HG02970 (cell line): ENCODE measurements at regions not wholly inside any gene's neighbourhood (a gene's known extent, or its start where the extent isn't known, plus 50 kb on each side); places are given as distances from the start of the nearest gene placed in this dataset.

ENCODE experiments used
- ATAC-seq: cut with Tn5 transposase; IDR thresholded peaks from one replicate; pipeline ENCODE4 v1.9.1; 2021; ENCODE audit warnings: mild to moderate bottlenecking, moderate library complexity, moderate number of reproducible peaks; ENCODE audit not compliant: unreplicated experiment, low FRiP score

GRCh38 chr13:73693215-73693614 is 441.0 kb downstream of the KLF12 start:
- ATAC-seq: no peak

- ATAC-seq: no peak
Measured at GRCh38 chr13:73691891-73692290, 442.3 kb downstream of the KLF12 start.

- ATAC-seq: no peak
Measured at GRCh38 chr13:73687929-73688328, 446.3 kb downstream of the KLF12 start.

GRCh38 chr13:73687087-73687486 is 447.1 kb downstream of the KLF12 start:
- no peak for ATAC-seq

- ATAC-seq: no peak
Measured at GRCh38 chr13:73684750-73685149, 449.5 kb downstream of the KLF12 start.

DNA sequence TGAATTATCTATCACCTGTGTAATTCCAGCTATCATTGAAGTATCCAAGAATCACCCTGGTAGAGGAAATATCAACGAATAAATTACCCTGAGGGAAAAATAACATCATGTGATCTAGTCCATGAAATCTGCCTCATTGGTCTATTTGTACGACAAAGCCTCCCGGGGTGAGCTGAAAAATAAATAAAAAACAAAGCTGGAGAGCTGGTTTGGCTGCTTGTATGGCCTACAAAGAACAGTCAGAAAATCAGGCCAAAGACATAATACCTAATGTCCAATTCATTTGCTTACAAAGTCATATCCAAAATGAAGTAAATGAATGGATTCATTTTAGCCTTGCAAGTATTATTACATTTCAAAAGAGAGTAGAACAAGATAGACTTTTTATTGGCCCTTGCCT is 449.9 kb downstream of the KLF12 start:
- no peak for ATAC-seq

- ATAC-seq: no peak
Measured at GRCh38 chr13:73683746-73684145, 450.5 kb downstream of the KLF12 start.

DNA sequence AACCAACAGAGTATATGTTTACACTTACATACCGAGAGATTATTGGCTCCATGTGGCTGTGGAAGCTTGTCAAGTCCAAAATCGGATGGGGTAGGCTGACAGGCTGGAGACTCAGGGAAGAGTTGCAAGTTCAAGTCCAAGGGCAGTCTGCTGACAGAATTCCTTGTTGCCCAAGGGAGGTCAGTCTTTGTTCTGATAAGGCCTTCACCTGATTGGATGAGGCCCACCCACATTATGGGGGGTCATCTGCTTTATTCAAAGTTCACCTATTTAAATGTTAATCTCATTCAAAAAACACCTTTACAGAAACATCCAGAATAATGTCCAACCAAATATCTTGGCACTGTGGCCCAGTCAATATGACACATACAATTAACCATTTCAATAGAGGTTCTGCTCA is 452.4 kb downstream of the KLF12 start:
- ATAC-seq: no peak

DNA sequence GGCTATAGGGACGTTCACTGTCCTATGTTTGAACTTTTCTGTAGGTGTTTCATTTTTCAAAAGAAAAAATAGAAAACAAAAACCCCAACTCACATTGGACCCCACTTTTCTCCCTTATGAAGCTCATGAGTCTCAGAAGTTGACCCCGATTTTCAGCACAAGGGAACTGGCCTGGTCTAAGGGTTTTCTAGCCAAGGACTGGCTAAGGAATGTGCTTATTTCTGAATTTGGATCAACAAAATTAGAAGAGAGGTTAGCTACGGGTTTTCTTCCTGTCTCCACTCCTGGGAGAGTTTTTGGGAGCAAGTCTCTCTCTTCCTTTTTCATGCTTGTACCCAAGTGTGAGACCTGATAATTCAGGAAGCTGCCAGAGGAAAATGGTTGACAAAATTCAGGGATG is 453.2 kb downstream of the KLF12 start:
- ATAC-seq: no peak

DNA sequence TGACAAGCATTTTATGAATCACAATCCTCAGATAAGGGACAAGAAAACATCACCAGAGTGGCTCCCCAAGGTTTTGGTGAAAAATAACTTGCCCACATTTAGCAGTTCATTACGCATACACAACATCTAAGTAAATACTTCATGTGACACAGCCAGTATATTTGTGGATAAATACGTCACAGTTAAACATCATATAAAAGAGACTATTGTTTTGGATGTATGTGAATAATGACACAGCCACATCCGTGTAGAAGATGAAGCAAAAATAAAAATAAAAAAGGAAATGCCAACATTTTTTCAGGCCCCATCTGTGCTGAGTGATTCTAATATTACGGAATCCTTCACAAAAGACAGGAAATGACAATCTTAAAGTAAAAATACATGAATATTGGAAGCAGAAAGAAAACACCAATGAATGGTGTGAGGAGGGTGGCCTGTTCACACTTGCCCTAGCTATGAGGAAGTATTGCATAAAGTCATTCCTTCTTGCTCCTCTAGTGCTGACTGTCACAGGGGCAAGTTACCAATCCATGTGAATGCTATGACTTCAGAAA is 457.1 kb downstream of the KLF12 start:
- ATAC-seq: no peak

DNA sequence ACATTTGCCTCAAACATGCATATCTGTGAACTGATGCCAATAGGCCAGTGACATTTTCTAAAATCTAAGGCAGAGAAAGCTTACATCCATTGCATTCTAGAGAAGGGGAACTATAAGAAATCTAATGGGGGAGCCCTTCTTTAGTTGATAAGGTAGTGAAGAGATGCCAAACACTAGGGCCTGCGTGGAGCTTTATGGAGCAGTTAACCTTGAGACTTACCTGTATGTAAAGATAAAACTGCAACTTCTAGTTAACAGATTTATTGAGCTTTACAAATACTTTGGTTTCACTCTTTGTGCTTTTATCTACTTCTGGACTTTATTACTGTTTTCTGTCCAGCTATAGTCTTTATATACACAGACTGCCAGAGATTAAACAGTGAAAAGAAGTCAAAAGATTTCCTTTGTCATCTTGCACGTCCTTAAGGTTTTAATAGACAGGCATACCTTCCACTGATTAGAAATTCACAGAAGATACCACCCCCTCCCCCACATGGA is 457.6 kb downstream of the KLF12 start:
- ATAC-seq: no peak

GRCh38 chr13:73675821-73676220 is 458.4 kb downstream of the KLF12 start:
- ATAC-seq: no peak

- ATAC-seq: no peak
Measured at GRCh38 chr13:73674570-73674969, 459.6 kb downstream of the KLF12 start.

- no peak for ATAC-seq
Measured at GRCh38 chr13:73673931-73674330, 460.3 kb downstream of the KLF12 start.

DNA sequence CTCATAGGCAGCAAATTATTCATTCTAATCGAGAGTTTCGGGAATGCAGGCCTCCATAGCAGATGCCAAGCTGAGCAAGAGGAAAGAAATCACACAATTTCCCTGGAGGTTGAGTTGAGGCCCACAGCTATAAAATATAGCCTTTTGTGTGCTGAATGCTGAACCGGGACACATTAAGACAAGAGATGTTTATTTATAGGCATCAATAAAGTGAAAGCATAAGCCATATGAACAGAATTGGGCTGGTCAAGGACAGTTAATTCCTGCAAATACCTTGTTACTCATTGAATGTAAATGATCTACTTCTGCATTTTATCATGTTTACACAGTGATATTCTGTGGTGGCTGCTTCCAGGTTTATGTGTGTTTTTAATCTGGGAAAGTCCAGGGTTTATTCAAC is 461.7 kb downstream of the KLF12 start:
- ATAC-seq: no peak

DNA sequence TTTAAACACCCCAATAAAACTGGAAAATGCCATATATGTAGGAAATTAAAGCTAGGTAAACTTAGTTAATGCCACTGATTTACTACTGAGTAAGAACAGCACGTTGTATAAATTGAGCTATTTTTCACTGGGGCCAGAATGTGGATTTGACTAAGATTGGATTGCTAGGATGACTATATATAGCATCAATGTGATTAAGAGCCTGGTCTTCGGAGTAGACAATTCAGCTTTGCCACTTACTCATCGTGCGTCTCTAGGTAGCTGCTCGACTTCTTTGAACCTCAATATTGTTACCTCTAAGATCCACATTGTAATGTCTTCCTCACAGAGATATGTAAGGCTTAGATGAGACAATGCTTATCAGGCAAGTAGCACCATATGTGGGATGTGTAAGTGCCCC is 462.5 kb downstream of the KLF12 start:
- ATAC-seq: no peak

DNA sequence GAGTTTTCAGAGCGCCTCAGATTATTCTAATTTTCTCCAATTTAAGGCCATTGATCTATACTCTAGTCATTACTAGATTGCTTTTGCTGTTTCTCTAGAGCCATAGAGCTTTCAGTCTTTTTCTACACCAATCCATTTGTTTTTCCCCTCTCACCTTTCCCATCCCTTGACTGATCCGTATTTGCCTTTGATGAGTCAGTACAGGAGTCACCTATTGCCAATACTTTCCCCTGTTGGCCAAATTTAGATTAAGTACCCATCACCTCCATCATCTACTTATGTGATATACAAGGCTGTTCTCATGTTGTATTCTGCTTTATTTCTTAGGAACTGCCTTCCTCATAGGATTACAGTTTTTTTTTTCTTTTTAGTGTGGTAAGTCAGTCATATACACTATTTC is 463.2 kb downstream of the KLF12 start:
- ATAC-seq: no peak

DNA sequence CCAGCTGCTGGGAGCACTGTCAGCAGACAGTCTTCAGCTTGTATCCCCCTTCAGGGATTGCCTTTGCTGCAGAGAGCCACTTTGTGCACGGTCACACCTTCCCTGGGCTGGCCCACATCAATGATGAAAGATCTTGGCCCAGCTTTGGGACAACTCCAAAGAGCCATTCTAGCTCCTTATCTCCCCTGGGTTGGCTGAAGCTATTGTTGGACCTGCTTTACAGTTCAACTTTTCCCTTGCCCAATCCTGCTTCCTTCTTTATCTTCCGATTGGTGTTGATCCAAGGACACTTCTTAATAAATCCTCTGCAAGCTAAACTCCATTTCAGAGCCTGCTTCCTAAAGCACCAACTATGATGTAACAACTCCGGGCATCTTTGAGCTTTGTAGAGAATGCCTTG is 466.4 kb downstream of the KLF12 start:
- no peak for ATAC-seq

GRCh38 chr13:73665261-73665660 is 468.9 kb downstream of the KLF12 start:
- no peak for ATAC-seq

DNA sequence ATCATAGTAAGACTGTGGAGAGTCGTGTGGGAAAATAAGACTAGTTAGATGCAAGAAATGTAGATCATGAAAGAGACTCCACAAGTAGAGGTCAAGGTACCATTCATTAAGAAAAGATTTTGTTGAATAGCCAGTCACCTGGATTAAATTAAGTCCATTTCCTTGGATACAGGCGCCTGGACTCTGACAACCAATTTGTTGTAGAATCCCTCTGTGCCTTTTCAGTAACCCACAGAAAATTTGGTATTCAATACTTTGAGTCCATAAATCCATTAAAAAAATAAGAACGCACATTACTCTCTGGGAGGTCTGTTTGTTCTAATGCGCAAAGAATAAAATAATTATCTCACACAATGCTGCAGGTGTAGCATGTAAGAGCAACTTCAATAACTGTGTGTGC is 469.4 kb downstream of the KLF12 start:
- no peak for ATAC-seq

- no peak for ATAC-seq
Measured at GRCh38 chr13:73662833-73663232, 471.4 kb downstream of the KLF12 start.

DNA sequence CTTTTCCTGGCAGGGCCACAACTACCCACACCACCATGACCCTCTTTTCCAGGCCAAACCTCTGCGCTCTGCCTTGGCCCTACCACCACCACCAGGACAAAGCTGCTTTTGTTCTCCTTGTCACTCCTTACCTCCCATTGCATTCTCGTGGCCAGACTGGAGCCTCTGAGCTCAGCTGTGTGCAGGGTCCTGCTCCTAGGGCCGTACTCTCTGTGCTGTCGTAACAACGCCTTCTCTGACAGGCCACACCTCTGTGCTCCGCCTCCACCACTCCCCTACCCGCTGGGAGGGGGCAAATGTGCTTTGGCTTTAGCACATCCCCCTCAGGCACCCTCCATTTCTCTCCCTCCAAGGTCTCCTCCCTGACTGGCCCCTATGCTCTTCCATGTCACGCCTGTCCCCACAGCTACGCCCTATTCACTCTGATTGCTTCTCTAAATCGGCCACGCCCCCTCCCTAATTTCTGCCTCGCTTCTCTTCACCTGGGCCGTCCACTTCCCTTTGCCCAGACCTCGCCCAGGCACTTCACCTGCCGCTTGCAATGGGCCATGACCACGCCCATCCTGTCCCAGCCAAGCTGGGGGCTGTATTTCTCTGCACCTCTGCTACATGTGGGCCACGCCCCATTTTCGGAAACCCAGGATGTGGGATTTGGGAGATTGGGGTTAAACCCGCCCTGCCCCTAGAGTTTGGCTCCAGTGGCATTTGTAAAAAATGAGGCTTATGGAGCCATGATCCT is 472.3 kb downstream of the KLF12 start:
- no peak for ATAC-seq
